Kidney epithelial cell (primary cell): ENCODE measurements at regions not wholly inside any gene's neighbourhood (a gene's known extent, or its start where the extent isn't known, plus 50 kb on each side); places are given as distances from the start of the nearest gene placed in this dataset.

Source experiments
- DNase-seq: peaks from one replicate; pipeline ENCODE4 v3.0.0-alpha.2; 2010; ENCODE audit warnings: low read depth
- H3K27me3 ChIP-seq: 2 replicates; pipeline ENCODE4 v1.6.0; 2011; ENCODE audit warnings: low read length; ENCODE audit not compliant: control insufficient read depth, insufficient read depth
- H3K36me3 ChIP-seq: 2 replicates; pipeline ENCODE4 v1.5.1; 2011; ENCODE audit warnings: low read length; ENCODE audit not compliant: control insufficient read depth, insufficient read depth
- H3K4me3 ChIP-seq: 2 replicates; pipeline ENCODE4 v1.5.1; 2011; ENCODE audit warnings: low read depth, mild to moderate bottlenecking, control low read depth, low read length
- CTCF ChIP-seq: IDR thresholded peaks from 2 replicates; pipeline ENCODE4 v1.5.1; 2011; ENCODE audit warnings: mild to moderate bottlenecking, moderate library complexity, low read length, control low read depth, inconsistent platforms; ENCODE audit not compliant: insufficient read depth, poor library complexity, severe bottlenecking

GRCh38 chr6:145319605-145320004, 415.7 kb downstream of the EPM2A start:
- Histone ChIP-seq H3K36me3 (no peaks in the 10 kb centered on the region), H3K4me3 (no peak overlapping the region), H3K27me3 (no peaks in the 10 kb centered on the region)
- no peak for TF ChIP-seq CTCF
- DNase-seq = no peak

- H3K27me3 ChIP-seq = no peaks in the 10 kb centered on the region
- no peaks in the 10 kb centered on the region for H3K36me3 ChIP-seq
- no peak for DNase-seq
- TF ChIP-seq CTCF = no peak
- no peak overlapping the region for H3K4me3 ChIP-seq
These were observed 411.7 kb downstream of the EPM2A start for GRCh38 chr6:145323646-145324045.

- Histone ChIP-seq H3K36me3 (no peaks in the 10 kb centered on the region), H3K27me3 (no peaks in the 10 kb centered on the region), H3K4me3 (no peak overlapping the region)
- no peak for TF ChIP-seq CTCF
- DNase-seq = no peak
These were observed 407.7 kb downstream of the EPM2A start for GRCh38 chr6:145327586-145327985.

GRCh38 chr6:145329257-145329656, 406.1 kb downstream of the EPM2A start:
- H3K4me3 ChIP-seq = no peak overlapping the region
- no peak for DNase-seq
- TF ChIP-seq CTCF = no peak
- no peaks in the 10 kb centered on the region for H3K36me3 ChIP-seq
- H3K27me3 ChIP-seq = no peaks in the 10 kb centered on the region

- Histone ChIP-seq H3K36me3 (no peaks in the 10 kb centered on the region), H3K27me3 (no peaks in the 10 kb centered on the region), H3K4me3 (no peak overlapping the region)
- TF ChIP-seq CTCF = no peak
- no peak for DNase-seq
These were observed 404.3 kb downstream of the EPM2A start for GRCh38 chr6:145331066-145331465.

GRCh38 chr6:145332011-145332410, 403.3 kb downstream of the EPM2A start:
- no peaks in the 10 kb centered on the region for H3K27me3 ChIP-seq
- no peak for TF ChIP-seq CTCF
- H3K36me3 ChIP-seq = no peaks in the 10 kb centered on the region
- DNase-seq = no peak
- H3K4me3 ChIP-seq = no peak overlapping the region
